ENCODE measurements at regions not wholly inside any gene's neighbourhood (a gene's known extent, or its start where the extent isn't known, plus 50 kb on each side); places are given as distances from the start of the nearest gene placed in this dataset.

DNA sequence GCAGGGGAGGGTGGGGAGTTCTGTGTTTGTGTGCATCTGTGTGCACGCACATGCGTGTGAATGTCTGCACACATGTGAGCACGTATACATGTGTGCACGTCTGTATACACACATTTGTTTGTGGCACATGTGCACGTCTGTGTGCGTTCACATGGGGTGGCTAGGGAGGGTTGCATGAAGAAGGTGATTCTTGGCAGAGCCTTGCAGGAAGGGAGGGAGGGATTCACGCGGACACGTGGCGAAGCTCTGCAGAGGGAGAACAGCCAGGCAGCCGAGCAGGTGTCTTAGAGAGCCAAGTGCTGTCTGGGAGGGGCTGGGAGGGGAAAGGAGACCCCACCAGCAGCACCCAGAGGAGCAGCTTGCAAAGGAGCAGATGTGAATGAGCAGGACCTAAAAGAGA lies 372.1 kb downstream of the BRD1 start:
- no peak for TF ChIP-seq EP300 (IDR thresholded peaks at IDR 0.05)
- TF ChIP-seq CTCF (IDR thresholded peaks at IDR 0.05) = no peak
- TF ChIP-seq POLR2A (IDR thresholded peaks at IDR 0.05) = no peak
- no peak for TF ChIP-seq POLR2AphosphoS5 (IDR thresholded peaks at IDR 0.05)
